Astrocyte (in vitro differentiated cells and primary cell): ENCODE measurements at regions not wholly inside any gene's neighbourhood (a gene's known extent, or its start where the extent isn't known, plus 50 kb on each side); places are given as distances from the start of the nearest gene placed in this dataset.
"Not testable (repeated sequence)": the region's sequence is repeated elsewhere in the genome, so short reads cannot be mapped to it uniquely, and the experiment has no call there.

Experiments used
- CTCF ChIP-seq: IDR thresholded peaks from 2 replicates; pipeline ENCODE4 v1.5.1; 2011; ENCODE audit warnings: low read depth, mild to moderate bottlenecking, inconsistent platforms, low read length, moderate library complexity; ENCODE audit not compliant: insufficient read depth
- EZH2 ChIP-seq: IDR thresholded peaks from 2 replicates; pipeline ENCODE4 v1.6.1; 2012; ENCODE audit warnings: mild to moderate bottlenecking, low read length, inconsistent platforms; ENCODE audit not compliant: insufficient read depth

- not testable (repeated sequence) for TF ChIP-seq CTCF, EZH2
Measured at GRCh38 chr16:29130901-29131851, 146.3 kb downstream of the LAT start.
